ENCODE measurements at regions not wholly inside any gene's neighbourhood (a gene's known extent, or its start where the extent isn't known, plus 50 kb on each side); places are given as distances from the start of the nearest gene placed in this dataset.

DNA sequence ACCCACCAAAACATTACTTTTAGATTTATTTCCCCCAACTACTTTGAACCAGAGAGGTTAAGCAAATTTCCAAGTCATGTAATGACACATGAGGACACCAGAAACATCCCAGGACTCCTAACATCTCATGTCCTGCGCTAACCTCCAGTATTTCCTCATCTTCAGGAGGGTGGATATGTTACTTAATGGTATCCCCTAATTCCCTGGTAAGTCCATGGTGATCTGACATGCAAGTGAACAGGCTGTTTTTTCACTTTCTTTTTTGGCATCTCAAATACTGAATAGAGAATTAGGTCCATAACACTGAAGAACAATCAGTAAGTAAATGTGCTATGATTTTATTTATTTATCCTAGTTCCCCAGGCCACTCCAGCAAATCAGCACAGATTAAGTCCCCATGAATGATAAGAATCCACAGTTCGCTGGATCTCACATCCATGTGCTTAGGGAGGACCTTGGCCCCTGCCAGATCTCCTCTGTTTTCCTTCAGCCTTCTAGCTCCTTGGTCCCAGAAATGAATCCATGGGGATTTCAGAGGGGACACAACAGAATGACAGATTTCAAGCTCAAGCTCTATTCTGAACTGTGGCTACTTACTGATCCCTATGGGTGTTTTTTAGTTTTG, 334.6 kb downstream of the CDC5L start:
- Histone ChIP-seq H3K27ac (ENCODE audit: low read depth in 1 of 3, low read length in 2 of 3) (no peak overlapping the region), H3K4me1 (ENCODE audit: control insufficient read depth in 3 of 3, insufficient read depth in 2 of 3, low read depth in 1 of 3, low read length in 2 of 3) (no peaks in the 10 kb centered on the region), H3K4me3 (ENCODE audit: low read depth in 1 of 3, low read length in 3 of 3) (no peak overlapping the region), H3K36me3 (ENCODE audit: control insufficient read depth in 3 of 3, insufficient read depth in 2 of 3, low read depth in 1 of 3, low read length in 3 of 3) (no peaks in the 10 kb centered on the region), H3K27me3 (ENCODE audit: control insufficient read depth in 3 of 3, insufficient read depth in 3 of 3, low read length in 3 of 3) (no peaks in the 10 kb centered on the region), H3K9me3 (ENCODE audit: control insufficient read depth in 2 of 2, insufficient read depth in 1 of 2, low read depth in 1 of 2, low read length in 1 of 2) (no peaks in the 10 kb centered on the region)
- no peak for FAIRE-seq
- DNase-seq, result no peak
- WGBS, 3 donors, result 45 to 81% (median 65%) methylated on average over 2 of the region's 2 CpGs

DNA sequence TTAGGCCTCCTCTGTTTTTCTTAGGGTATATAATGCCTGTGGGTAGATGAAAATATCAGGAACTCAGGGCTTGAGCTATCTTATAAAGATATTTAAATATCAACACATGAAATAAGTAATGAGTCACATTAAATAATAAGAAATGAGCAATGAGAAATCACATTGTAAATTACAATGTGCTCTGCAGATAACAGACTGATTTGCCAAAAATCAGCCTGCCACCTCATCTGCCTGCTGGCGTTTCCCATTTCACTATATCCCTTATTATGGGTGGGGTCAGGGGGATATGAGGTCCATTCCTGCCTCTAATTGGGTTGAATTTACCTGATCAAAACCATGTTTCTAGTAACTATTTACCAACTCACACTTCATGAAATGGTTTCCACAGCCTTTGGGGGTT, 335.2 kb downstream of the CDC5L start:
- Histone ChIP-seq H3K4me1 (ENCODE audit: control insufficient read depth in 3 of 3, insufficient read depth in 2 of 3, low read depth in 1 of 3, low read length in 2 of 3) (no peaks in the 10 kb centered on the region), H3K27me3 (ENCODE audit: control insufficient read depth in 3 of 3, insufficient read depth in 3 of 3, low read length in 3 of 3) (no peaks in the 10 kb centered on the region), H3K9me3 (ENCODE audit: control insufficient read depth in 2 of 2, insufficient read depth in 1 of 2, low read depth in 1 of 2, low read length in 1 of 2) (no peaks in the 10 kb centered on the region), H3K36me3 (ENCODE audit: control insufficient read depth in 3 of 3, insufficient read depth in 2 of 3, low read depth in 1 of 3, low read length in 3 of 3) (no peaks in the 10 kb centered on the region), H3K4me3 (ENCODE audit: low read depth in 1 of 3, low read length in 3 of 3) (no peak overlapping the region), H3K27ac (ENCODE audit: low read depth in 1 of 3, low read length in 2 of 3) (no peak overlapping the region)
- DNase-seq (no peak), FAIRE-seq (no peak)
- 71 to 96% (median 85%) methylated on average over 1 of the region's 1 CpG for WGBS, 3 donors

DNA sequence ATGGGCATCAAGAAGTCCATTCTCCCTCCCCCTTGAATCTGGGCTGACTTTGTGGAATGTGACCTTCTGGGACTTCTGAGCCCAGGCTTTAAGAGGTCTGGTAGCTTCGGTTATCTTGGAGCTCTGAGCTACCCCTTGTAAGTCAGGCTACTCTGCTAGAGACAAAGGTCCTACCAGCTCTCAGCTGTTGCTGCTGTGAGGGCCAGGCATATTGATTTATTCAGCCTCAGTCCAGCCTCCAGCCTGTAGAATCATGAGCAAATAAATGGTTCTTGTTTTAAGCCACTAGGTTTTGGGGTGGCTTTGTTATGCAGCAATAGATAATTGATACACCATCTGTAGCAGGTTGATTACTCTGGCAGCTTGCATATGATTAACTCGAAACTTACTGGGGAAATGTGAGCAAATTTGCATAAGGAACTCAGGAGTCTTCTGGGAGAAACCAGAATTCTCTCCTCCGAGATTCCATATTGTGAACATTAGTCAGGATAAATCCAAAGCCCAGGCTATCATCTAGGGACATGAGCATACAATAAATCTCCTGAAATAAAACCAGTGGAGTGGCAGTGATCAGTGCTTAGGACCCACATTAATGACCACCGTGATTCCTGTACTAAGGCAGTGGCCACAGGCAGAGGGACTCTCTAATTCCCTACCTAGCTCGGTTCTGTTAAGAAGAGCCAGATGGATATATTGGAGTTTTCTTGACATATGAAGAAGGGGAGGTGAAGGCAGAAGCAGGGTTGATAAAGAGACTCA, 336.1 kb downstream of the CDC5L start:
- DNase-seq (no peak), FAIRE-seq (no peak)
- no peaks in the 10 kb centered on the region for H3K4me1 ChIP-seq (ENCODE audit: control insufficient read depth in 3 of 3, insufficient read depth in 2 of 3, low read depth in 1 of 3, low read length in 2 of 3)
- no peaks in the 10 kb centered on the region for H3K27me3 ChIP-seq (ENCODE audit: control insufficient read depth in 3 of 3, insufficient read depth in 3 of 3, low read length in 3 of 3)
- H3K9me3 ChIP-seq (ENCODE audit: control insufficient read depth in 2 of 2, insufficient read depth in 1 of 2, low read depth in 1 of 2, low read length in 1 of 2), result no peaks in the 10 kb centered on the region
- H3K27ac ChIP-seq (ENCODE audit: low read depth in 1 of 3, low read length in 2 of 3), result no peak overlapping the region
- no peaks in the 10 kb centered on the region for H3K36me3 ChIP-seq (ENCODE audit: control insufficient read depth in 3 of 3, insufficient read depth in 2 of 3, low read depth in 1 of 3, low read length in 3 of 3)
- no peak overlapping the region for H3K4me3 ChIP-seq (ENCODE audit: low read depth in 1 of 3, low read length in 3 of 3)
- 72 to 82% (median 76%) methylated on average over 5 of the region's 5 CpGs for WGBS, 3 donors

DNA sequence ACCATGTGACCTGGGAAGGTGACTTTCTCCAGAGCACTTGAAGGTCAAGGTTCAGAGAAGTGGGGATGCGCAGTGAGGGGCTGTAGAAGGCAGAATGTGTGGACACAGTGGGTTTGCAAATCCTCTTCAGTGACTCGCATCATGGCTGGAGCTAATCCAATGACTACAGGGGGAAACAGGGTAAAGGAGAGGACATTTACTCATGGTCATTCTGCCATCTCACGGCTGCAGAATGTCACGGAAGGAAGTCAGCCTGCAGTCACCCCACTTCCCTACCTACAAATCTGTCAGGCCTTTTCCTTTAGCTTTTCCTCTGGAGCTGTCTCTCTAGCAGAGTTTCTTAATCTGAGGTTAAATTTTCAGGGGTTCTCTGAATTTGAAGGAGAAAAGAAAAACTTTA, 337.6 kb downstream of the CDC5L start:
- WGBS, 3 donors, result 73 to 78% (median 73%) methylated on average over 4 of the region's 4 CpGs
- no peaks in the 10 kb centered on the region for H3K27me3 ChIP-seq (ENCODE audit: control insufficient read depth in 3 of 3, insufficient read depth in 3 of 3, low read length in 3 of 3)
- no peak overlapping the region for H3K27ac ChIP-seq (ENCODE audit: low read depth in 1 of 3, low read length in 2 of 3)
- H3K4me3 ChIP-seq (ENCODE audit: low read depth in 1 of 3, low read length in 3 of 3), result no peak overlapping the region
- H3K4me1 ChIP-seq (ENCODE audit: control insufficient read depth in 3 of 3, insufficient read depth in 2 of 3, low read depth in 1 of 3, low read length in 2 of 3), result no peaks in the 10 kb centered on the region
- no peak for FAIRE-seq
- no peak for DNase-seq
- H3K9me3 ChIP-seq (ENCODE audit: control insufficient read depth in 2 of 2, insufficient read depth in 1 of 2, low read depth in 1 of 2, low read length in 1 of 2), result no peaks in the 10 kb centered on the region
- H3K36me3 ChIP-seq (ENCODE audit: control insufficient read depth in 3 of 3, insufficient read depth in 2 of 3, low read depth in 1 of 3, low read length in 3 of 3), result no peaks in the 10 kb centered on the region

DNA sequence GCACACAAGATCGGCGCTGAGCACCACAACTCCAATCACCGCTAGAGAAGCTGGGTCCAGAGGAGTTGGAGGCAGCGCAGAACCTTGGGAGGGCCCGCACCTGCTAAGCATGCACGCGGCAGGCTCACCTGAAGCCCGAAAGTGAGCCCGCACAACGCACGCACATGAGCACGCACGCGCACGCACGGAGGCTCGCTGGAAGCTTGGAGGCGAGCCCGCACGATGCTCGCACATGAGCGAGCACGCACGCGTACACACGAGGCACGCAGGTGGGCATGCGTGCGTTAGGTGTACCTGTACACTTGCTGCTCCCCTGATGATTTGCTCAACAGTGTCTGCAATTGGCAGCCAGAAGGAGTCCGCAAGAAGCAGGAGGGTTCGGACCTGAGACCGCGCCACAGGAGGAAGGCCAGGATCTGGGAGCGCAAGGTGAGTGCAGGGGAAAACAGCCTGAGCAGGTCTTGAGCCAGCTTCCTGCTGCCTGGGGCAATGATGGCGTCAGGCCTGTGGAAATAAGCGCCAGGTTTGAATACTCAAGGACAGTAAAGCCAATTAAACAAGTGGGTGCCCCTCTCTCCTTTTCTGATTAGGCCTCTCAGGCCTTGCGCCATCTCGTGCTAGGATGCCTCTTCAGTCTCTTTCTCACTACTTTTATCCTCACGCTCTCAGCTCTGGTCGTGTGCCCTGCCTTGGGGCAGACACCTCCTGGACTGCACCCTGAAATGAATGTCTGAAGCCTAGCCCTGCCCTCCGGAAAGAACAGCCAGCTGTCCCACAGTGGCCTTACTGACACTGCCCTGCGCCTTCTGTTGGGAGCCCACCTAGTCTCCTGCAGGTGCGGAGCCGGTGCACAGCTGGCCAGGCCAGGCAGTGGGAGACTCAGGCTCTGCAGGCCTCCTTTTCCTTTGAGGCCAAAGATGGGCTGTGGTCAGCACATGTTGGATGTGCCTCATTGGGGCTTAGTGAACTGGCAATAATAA, 340.4 kb downstream of the CDC5L start:
- FAIRE-seq (no peak), DNase-seq (no peak)
- WGBS, 3 donors, result 89 to 95% (median 92%) methylated on average over 44 of the region's 44 CpGs

DNA sequence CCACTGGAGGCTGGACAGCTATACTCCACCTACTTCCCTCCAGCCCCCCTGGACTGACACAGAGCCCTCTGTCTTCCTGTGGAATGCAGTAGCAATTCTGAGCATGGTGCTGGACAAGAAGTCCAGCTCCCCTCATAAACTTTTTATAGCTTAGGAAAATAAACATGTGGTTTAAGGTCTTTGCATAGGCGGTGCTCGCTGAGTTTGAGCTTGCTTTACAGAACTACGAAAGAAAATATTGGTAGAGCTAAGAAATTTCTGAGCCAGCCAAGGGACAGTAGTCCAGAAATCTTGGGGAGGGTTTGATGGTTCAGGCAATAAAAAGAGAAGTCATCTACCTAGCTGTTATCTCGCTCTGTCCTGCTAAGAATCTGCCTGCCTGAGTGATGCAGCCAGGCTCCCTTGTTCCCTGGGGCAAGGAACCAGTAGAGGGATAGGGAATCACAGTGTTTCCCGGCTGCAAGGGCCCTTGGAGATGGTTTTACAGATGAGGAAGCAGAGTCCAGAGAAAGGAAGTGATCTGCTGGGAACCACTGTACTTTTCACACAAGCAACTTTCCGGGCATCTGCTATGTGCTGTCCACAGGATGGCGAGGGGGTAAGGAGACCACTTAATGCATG, 343.4 kb downstream of the CDC5L start:
- Histone ChIP-seq H3K4me3 (ENCODE audit: low read depth in 1 of 3, low read length in 3 of 3) (no peak overlapping the region), H3K36me3 (ENCODE audit: control insufficient read depth in 3 of 3, insufficient read depth in 2 of 3, low read depth in 1 of 3, low read length in 3 of 3) (no peaks in the 10 kb centered on the region), H3K4me1 (ENCODE audit: control insufficient read depth in 3 of 3, insufficient read depth in 2 of 3, low read depth in 1 of 3, low read length in 2 of 3) (peaks cover 0 to 9% (median 0%) of the 10 kb centered on the region in 3 donors), H3K27me3 (ENCODE audit: control insufficient read depth in 3 of 3, insufficient read depth in 3 of 3, low read length in 3 of 3) (no peaks in the 10 kb centered on the region), H3K9me3 (ENCODE audit: control insufficient read depth in 2 of 2, insufficient read depth in 1 of 2, low read depth in 1 of 2, low read length in 1 of 2) (no peaks in the 10 kb centered on the region), H3K27ac (ENCODE audit: low read depth in 1 of 3, low read length in 2 of 3) (no peak overlapping the region)
- WGBS, 3 donors, result 36 to 54% (median 47%) methylated on average over 7 of the region's 7 CpGs
- DNase-seq (peak in 1 of 2 donors; percentile 37), FAIRE-seq (no peak)

More for the DNA sequence above, 340.4 kb downstream of the CDC5L start:
- Histone ChIP-seq H3K9me3 (ENCODE audit: control insufficient read depth in 2 of 2, insufficient read depth in 1 of 2, low read depth in 1 of 2, low read length in 1 of 2) (no peaks in the 10 kb centered on the region), H3K36me3 (ENCODE audit: control insufficient read depth in 3 of 3, insufficient read depth in 2 of 3, low read depth in 1 of 3, low read length in 3 of 3) (no peaks in the 10 kb centered on the region), H3K27me3 (ENCODE audit: control insufficient read depth in 3 of 3, insufficient read depth in 3 of 3, low read length in 3 of 3) (no peaks in the 10 kb centered on the region), H3K4me1 (ENCODE audit: control insufficient read depth in 3 of 3, insufficient read depth in 2 of 3, low read depth in 1 of 3, low read length in 2 of 3) (peaks cover 0 to 9% (median 0%) of the 10 kb centered on the region in 3 donors), H3K4me3 (ENCODE audit: low read depth in 1 of 3, low read length in 3 of 3) (no peak overlapping the region), H3K27ac (ENCODE audit: low read depth in 1 of 3, low read length in 2 of 3) (no peak overlapping the region)

DNA sequence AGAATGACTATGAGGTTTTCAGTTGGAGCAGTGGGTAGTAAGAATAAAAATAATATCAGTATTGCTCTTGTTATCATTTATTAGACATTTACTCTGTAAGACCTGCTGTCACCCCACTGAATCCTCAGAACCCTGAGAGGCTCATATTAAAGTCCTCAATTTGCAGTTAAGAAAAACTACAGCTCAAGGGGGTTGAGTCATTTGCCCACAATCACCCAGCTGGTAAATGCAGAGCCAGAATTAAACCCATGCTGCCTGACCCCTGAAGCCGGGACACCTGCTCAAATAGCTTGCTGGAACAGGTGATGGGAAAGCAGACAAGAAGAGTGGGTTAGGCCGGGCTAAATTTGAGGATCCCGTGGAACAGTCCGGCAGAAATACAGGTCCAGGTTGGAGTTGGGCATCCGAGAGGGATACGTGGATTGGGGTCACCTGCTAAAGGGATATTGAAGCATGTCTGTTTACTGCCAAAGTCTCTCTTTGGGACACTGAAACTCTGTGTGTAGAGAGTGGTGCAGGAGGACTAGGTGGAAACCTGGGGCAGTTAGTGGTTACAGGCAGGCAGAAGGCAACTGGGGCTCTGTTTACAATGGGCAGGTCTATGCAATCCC, 344.1 kb downstream of the CDC5L start:
- FAIRE-seq (no peak), DNase-seq (no peak)
- Histone ChIP-seq H3K27me3 (ENCODE audit: control insufficient read depth in 3 of 3, insufficient read depth in 3 of 3, low read length in 3 of 3) (no peaks in the 10 kb centered on the region), H3K27ac (ENCODE audit: low read depth in 1 of 3, low read length in 2 of 3) (no peak overlapping the region), H3K4me1 (ENCODE audit: control insufficient read depth in 3 of 3, insufficient read depth in 2 of 3, low read depth in 1 of 3, low read length in 2 of 3) (peaks cover 0 to 9% (median 0%) of the 10 kb centered on the region in 3 donors), H3K9me3 (ENCODE audit: control insufficient read depth in 2 of 2, insufficient read depth in 1 of 2, low read depth in 1 of 2, low read length in 1 of 2) (no peaks in the 10 kb centered on the region), H3K4me3 (ENCODE audit: low read depth in 1 of 3, low read length in 3 of 3) (no peak overlapping the region), H3K36me3 (ENCODE audit: control insufficient read depth in 3 of 3, insufficient read depth in 2 of 3, low read depth in 1 of 3, low read length in 3 of 3) (no peaks in the 10 kb centered on the region)
- WGBS, 3 donors, result 87 to 94% (median 93%) methylated on average over 6 of the region's 6 CpGs

DNA sequence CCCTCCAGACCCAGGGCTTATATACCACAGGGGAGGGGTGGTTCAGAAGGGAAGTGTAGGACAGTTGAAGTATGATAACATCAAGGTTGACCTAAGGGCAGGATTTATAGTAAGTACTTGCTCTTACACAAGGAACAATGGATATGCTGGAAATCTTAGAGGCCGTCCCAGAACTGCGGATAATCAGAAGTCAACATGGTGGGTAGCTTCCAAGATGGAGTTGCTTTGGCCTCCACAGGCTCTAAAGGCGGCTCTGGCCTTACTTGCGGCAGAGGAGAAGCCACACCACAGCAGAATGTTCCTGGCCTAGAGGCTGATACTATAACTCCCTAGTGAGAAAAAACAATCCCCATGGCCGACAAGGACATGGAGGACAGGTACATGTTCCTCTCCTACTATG, 344.7 kb downstream of the CDC5L start:
- Histone ChIP-seq H3K27ac (ENCODE audit: low read depth in 1 of 3, low read length in 2 of 3) (no peak overlapping the region), H3K4me1 (ENCODE audit: control insufficient read depth in 3 of 3, insufficient read depth in 2 of 3, low read depth in 1 of 3, low read length in 2 of 3) (peaks cover 0 to 9% (median 0%) of the 10 kb centered on the region in 3 donors), H3K9me3 (ENCODE audit: control insufficient read depth in 2 of 2, insufficient read depth in 1 of 2, low read depth in 1 of 2, low read length in 1 of 2) (no peaks in the 10 kb centered on the region), H3K27me3 (ENCODE audit: control insufficient read depth in 3 of 3, insufficient read depth in 3 of 3, low read length in 3 of 3) (no peaks in the 10 kb centered on the region), H3K4me3 (ENCODE audit: low read depth in 1 of 3, low read length in 3 of 3) (no peak overlapping the region), H3K36me3 (ENCODE audit: control insufficient read depth in 3 of 3, insufficient read depth in 2 of 3, low read depth in 1 of 3, low read length in 3 of 3) (no peaks in the 10 kb centered on the region)
- DNase-seq (no peak), FAIRE-seq (no peak)
- WGBS, 3 donors, result 93 to 96% (median 95%) methylated on average over 5 of the region's 5 CpGs
